CD4-positive, alpha-beta T cell treated with Interferon alpha-2 for 1 hour (primary cell): ENCODE measurements at regions not wholly inside any gene's neighbourhood (a gene's known extent, or its start where the extent isn't known, plus 50 kb on each side); places are given as distances from the start of the nearest gene placed in this dataset.
A peak's percentile ranks its signal among the peaks of the same experiment; 100 is the strongest.
"Not testable (repeated sequence)": the region's sequence is repeated elsewhere in the genome, so short reads cannot be mapped to it uniquely, and the experiment has no call there.

Experiments used
- DNase-seq, 2 donors: peaks; one replicate each; pipeline ENCODE4 v3.0.0-alpha.2; 2020 to 2022

DNA sequence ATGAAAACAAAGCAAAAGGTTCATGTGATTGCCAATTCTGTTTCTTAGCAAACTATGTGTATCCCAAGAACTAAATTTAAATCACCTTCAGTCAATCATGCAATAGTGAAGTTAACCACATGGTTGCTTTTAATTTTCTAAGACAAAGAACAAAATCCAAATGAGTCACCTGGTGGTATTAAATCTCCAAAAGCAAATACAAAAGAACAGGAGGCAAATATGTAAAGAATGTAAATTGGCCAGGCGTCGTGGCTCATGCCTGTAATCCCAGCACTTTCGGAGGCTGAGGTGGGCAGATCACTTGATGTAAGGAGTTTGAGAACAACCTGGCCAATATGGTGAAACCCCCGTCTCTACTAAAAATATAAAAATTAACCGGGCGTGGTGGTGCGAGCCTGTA lies 54.2 kb upstream of the PIK3R4 start:
- no peak for DNase-seq

DNA sequence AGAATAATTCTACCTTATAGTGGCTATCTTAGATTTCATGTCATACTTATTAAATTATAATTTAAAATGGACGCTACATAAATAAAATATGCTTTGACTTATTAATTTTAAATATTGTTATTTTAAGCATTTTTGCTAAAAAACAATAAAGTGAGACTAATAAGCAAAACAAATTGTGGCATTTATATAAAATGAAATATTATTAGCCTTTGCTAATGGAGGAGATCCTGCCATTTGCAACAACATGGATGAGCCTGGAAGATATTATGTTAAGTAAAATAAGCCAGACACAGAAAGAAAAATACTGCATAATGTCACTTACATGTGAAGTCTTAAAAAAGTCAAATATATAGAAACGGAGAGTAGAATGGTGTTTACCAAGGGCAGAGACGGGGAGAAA lies 54.8 kb upstream of the PIK3R4 start:
- DNase-seq, result no peak

DNA sequence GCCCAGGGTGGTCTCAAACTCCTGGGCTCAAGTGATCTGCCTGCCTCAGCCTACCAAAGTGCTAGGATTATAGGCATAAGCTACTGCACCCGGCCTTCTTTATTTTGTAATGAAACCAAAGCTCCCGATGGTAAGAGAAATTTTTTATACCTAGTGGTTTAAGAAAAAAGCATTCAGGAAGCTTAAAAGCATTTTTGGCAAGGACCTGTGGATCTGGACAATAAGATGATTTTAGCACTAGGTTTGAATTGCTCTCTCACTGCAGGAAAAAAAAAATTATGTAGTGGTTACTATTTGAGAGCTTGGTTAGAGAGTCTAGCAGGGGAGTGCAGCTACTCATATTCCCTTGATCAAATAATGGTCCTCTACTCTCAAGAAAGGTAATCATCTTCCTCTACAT lies 64.9 kb upstream of the PIK3R4 start:
- no peak for DNase-seq

DNA sequence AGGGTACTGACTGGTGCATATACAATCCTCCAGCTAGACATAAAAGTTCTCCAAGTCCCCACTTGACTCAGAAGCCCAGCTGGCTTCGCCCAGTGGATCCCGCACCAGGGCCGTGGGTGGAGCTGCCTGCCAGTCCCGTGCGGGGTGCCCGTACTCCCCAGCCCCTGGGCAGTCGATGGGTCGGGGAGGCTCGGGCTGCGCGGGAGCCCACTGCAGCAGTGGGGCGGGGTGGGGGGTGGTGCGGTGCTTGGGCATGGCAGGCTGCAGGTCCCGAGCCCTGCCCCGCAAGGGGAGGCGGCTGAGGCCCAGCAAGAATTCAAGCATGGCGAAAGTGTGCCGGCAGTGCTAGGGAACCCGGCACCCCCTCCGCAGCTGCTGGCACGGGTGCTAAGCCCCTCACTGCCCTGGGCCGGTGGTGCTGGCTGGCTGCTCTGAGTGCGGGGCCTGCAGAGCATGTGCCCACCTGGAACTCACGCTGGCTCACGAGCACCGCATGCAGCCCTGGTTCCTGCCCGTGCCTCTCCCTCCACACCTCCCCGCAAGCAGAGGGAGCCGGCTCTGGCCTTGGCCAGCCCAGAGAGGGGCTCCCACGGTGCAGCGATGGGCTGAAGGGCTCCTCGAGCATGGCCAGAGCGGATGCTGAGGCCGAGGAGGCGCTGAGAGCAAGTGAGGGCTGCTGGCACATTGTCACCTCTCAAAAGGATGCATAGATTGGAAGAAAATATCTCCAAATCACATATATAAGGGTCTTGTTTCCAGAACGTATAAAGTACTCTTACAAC lies 68.3 kb upstream of the PIK3R4 start:
- DNase-seq, result no peak

DNA sequence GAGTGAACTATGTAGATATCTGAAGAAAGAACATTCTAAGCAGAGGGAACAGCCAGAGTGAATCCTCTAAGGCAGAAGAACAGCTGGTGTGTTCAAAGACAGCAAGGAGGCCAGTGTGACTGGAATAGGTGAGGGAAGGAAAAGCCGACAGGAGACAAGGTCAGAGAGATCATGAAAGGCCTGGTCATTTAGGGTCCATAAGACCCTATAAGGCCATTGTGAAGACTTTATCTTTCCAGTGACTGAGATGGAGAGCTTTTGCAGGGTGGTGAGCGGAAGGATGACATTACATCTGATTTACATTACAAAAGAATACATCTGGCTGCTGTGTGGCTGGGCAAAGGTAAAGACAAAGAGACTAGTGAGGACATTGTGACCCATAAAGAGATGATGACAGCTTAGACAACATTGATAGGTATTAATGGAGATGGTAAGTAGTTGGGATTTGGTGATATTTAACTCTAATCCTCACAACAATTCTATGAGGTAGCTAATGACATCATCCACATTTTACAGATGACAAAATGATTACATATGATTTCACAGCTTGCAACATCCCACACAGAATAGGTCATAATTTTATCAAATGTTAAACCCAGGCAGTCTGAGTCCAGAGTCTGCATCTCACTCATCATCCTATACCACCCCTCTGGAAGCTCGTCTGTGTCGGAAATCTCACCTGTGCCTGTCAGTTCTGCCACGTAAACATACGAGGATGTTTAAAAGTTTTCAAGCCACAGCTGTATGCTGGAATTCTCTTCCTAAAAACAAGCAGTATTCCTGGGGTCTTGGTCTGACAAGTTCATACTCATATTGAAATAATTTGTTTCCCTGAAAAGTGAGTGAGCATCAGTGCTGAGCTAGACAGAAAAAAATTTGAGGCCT lies 70.2 kb upstream of the PIK3R4 start:
- DNase-seq, result no peak

DNA sequence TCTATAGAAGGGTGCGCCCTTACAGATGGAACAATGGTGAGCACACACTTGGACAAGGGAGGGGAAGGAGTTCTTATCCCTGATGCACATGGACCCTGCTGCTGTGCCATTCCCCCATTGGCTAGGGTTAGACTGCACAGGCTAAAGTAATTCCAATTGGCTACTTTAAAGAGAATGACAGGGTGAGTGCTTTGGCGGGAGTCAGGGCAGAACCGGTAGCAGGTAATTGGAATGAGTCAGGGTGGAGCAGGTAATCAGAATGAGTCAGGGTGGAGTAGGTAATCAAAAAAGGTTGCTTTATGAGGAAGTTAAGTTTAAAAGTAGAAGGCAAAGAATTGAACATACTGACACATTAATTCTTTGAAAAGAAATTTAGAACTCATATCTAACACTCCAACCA lies 71.4 kb upstream of the PIK3R4 start:
- DNase-seq, result not testable (repeated sequence)

DNA sequence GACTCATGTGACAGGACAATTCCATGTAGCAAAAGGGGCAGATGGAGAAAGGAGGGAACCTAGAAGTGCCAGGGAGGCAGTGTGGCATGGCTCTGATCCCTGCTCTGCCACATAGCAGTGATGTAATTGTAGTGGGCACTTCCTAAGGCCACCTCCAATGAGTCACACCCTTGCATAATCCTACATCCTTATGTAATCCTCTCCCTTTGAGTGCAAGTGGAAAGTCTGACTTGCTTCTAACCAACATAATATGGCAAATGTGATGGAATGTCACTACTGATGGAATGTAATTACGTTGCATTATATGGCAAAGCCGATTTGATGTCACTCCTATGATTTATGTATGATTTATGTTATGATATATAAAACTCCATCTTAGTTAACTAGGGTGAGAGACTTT lies 72.9 kb upstream of the ATP2C1 start:
- DNase-seq, result peak in 1 of 2 donors; percentile 30

DNA sequence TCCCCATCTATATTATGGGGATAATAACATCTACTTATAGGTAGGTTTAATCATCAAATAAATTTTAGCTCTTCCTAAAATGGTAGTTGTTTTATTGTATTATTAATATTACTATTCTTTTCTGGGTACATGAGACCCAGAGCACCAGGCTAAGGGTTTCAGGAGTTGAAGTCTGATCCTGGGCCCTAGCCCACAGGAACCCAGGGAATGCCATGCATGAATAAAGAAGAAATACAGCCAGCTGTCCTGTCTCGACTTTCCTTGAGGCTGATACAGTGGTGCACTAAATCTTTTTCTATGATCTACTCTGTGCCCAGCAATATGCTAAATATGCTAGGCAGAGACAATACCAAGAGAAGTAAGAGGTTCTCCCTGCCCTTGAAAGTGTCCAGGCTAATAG lies 72.1 kb upstream of the ATP2C1 start:
- DNase-seq, result no peak

DNA sequence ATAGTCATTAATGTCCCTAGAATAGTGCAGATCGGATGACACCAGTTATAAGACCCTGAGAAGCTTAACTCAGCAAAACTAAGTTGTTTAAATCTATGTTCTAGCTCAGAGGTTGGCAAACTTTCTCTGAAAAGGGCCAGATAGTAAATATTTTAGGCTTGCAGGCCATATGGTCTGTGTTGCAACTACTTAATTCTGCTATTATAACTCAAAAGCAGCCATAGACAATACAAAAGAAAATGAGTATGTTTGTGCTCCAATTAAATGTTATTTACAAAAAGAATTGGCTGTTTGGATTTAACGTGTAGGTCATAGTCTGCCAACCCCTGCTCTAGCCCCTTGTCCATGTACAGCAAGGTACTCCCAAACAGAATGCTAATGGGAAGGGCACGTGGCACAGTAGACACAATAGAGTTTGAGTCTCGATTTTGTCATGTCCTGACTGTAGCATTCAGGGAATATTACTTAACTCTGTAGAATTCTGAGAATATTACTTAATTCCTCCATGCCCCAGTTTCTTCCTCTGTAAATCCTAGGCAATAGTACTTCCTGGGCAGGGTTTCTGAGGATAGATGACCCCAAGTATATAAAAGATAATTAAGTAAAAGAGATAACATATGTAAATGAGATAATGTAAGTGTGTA lies 70.5 kb upstream of the ATP2C1 start:
- DNase-seq, result no peak

DNA sequence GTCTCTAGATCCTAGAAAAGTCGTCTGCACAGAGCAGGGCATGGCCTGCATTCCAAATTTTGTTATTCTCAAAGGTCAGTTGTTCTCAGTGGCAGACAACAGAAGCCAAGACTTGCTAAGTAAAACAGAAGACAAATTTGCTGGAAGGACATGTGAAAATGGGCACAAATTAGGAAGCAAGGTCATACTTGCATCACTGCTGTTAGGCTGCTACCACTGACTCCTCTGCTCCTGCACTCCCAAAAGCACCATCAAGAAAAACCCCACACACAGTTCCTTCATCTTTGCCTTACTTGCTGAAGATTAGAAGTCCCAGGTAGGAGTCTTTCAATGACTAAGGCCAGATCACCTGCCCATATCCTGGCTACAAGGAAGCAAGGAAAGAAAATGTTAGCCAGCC lies 69.9 kb upstream of the ATP2C1 start:
- DNase-seq, result no peak

DNA sequence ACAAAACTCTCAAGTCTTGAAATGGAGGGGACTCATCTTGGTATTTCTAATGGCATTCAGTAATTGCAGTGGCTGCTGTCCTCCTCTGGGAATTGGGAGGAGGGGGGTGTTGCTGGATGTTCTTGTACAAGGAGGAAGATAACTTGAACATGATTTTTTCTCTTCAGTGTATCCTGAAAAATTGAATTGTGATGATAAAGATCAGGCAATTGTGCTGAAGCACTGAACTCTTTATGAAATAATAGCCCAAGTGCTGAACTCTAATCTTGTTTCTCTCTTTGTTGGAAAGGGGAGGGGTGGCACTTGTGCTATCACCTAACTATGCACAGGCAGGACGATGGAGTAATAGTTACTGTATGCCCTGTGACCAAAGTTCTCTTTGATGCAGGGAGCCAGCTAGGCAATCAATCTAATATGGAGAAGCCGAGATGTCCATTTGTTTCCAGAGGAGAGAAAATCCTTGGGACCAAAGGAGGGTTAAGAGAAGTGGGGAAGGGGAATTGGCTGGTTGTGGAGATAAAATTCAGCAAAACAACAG lies 68.1 kb upstream of the ATP2C1 start:
- DNase-seq, result no peak

DNA sequence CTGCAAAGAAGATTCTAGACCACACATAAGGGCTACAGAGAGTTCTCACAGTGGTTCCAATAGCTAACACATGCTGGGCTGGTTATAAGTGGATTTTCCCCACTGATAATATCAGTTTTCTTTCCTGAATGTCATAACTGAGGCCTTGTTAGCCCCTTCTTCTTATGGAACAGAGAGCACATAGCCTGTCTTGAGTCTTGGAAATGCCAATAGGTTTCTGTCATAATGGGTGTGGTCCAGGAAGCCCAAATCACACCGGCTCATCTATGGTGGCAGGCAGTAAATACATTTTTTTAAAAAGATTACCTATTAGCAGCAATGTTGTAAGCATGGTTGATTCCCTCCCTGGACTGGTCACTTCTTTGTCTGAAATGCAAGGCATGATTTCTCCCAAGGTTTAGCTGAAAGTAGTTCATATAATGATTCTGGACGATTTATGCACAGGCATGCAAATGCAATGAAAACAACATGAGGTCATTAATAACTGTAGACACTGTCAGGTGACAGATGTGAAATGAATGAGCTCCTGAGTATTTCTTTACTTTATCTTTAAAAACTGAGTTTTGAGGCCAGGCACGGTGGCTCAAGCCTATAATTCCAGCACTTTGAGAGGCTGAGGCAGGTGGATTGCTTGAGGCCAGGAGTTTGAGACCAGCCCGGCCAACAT lies 67.2 kb upstream of the ATP2C1 start:
- no peak for DNase-seq

DNA sequence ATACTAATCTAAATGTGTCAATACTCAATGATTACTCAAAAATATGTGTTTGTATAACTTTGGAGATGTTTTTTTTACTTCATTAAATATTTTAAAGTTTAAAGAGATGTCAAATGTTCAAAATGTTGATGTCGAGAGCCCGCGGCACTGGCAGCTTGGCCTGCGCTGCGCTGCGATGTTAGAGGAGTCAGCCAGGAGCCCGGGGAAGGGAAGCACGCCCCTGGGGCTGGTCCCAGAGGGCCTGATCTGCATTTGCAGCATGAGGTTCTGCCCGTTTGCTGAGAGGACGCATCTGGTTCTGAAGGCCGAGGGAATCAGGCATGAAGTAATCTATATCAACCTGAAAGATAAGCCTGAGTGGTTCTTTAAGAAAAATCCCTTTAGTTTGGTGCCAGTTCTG lies 66.4 kb upstream of the ATP2C1 start:
- no peak for DNase-seq

DNA sequence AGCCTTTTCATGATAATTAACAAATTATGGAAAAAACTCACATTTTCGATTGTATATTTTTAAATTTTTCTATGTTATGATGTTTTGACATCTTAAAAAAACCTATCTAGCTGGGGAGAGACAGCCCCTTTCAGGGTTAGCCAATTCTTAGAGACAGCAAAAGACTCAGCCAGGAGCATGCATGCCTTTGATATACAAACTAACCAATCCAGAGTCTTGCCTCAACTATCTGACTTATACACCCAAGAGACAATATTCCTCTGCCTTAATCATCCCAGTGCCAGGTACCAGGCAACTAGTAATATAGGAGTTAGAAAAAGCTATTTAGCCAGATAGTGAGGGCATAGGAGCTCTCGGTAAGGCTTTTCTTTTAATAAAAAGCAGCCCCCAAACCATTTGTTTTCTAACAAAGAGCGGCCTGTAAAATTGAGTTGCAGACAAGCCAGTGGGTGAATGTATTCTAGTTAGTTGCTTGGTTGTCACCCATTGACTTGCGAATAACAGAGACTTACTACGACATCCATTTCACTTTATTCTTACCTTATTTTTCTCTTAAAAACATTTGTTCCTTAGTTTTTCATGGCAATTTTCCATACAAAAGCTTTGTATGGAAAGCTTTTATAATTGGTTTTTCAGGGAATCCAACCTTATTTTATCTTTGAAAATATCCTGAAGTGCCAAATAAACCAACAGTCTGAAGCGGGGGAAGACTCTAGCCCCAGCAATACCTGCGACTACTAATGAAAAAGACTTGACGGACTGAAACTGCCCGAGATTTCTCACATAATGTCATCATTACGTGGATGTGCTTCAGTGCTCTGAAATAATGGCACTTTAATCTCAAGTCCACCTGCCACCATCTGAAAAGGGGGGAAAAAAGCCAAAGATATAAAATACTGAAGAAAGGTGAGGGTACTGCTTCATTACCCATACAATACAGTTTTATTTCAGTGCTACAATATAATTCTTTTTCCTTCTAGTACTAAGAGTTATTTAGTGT lies 64.6 kb upstream of the ATP2C1 start:
- no peak for DNase-seq

DNA sequence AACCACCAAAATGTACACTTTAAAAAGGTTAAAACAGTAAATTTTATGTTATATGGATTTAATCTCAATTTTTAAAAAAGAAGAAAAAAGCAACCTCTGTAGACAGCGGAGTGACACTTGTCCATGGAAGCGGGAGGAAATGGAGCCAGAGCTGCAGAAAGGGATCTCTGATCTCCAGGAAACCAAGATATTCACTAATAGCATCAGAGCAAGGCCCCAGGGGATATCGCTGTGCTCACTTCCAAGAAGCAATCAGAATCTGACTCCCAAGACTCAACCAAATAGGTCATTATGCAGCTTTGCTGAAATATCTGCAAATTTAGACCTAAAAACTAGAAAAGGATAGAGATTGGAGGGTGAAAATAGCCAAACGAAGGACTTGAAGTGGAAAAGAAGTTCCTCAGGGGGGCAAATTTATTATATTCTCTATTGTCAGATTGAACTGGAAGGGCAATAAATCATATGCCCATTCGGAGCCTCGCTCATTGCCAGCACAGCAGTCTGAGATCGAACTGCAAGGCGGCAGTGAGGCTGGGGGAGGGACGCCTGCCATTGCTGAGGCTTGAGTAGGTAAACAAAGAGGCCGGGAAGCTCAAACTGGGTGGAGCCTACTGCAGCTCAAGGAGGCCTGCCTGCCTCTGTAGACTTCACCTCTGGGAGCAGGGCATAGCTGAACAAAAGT lies 62.0 kb upstream of the ATP2C1 start:
- DNase-seq, result no peak

DNA sequence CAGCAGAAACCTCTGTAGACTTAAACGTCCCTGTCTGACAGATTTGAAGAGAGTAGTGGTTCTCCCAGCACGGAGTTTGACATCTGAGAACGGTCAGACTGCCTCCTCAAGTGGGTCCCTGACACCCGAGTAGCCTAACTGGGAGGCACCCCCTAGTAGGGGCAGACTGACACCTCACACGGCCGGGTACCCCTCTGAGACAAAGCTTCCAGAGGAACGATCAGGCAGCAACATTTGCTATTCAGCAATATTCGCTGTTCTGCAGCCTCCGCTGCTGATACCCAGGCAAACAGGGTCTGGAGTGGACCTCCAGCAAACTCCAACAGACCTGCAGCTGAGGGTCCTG lies 61.5 kb upstream of the ATP2C1 start:
- not testable (repeated sequence) for DNase-seq

DNA sequence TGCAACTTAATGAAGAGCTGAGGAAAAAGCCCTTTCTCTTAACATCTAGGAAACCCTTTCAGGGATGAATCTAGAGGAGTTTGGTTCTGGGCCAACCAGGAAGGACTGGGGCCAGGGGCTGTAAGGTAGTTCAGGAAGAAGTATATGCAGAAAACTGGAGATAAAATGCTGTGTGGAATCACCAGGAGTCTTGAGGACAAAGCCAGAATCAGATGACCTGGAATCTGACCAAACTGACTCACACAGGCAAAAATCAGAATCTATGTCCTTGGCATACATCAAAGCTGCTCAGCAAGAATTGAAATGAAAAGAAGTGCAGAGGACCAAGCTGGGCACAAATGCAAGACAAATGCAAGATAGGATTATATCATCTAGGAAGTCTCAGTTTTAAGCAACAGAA lies 59.4 kb upstream of the ATP2C1 start:
- DNase-seq, result no peak

DNA sequence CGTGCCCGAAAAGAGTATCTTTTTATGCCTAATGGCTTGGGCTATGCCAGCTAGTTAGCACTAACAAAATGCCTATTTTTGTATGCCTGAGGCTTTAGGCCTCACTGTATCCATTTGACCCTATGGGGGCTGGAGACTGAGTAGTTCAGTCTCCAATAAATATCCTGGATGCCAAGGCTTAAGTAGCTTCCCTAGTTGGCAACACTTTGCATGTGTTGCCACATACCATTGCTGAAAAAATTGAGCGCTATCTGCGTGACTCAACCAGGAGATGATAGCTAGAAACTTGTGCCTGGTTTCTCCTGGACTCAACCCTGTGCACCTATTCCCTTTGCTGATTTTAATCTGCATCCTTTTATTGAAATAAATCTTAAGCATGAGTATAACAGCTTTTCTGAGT lies 58.4 kb upstream of the ATP2C1 start:
- no peak for DNase-seq

DNA sequence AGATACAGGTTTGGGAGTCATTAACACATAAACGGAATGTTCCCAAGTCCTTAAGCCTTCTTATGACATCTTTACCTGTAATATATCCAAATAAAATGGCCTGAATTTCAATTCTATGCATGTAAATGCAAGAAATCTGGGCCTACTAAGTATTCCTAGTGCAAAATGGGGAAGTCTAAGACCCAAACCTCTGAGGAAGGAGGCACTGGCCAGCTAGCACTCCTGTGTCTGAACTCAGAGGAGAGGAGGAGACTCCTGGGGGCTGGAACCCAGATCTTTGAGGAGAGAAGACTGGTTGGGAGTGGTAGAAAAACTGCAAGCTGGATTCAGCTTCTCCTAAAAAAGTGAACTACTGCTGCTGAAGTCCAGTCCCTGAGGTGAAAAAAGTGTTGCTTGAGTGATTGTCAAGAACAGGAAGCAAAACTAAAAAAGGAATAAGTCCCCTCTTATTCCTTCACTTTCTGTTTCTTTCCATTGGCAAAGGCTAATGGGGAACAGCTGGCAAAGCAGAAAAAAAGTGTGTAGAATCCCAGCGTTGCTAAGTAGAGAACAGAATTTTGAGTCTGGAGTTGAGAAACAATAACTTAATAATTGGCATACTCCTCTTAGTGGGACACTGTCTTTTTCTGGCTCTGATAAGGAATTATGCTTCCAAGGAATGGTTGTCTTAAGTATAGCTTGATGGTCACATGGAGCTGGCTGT lies 54.8 kb upstream of the ATP2C1 start:
- no peak for DNase-seq

DNA sequence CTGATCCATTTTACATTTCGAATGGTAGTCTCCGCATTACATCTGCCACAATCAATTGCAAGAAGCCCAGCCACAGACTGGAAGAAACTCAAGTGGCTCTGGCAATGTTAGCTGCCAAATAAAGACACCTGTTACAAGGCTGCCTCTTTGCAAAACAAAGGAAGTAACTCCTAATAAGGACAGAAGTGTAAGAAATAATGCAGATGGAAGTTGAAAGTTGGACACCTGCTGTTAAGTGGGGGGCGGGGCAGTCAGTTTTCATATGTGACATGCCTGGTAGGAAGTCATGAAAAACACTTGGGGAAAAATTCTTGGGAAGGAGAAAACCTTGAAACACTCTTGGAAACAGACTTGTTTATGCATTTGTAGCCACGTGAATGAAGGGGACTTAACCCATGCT lies 54.1 kb upstream of the ATP2C1 start:
- DNase-seq, result no peak

DNA sequence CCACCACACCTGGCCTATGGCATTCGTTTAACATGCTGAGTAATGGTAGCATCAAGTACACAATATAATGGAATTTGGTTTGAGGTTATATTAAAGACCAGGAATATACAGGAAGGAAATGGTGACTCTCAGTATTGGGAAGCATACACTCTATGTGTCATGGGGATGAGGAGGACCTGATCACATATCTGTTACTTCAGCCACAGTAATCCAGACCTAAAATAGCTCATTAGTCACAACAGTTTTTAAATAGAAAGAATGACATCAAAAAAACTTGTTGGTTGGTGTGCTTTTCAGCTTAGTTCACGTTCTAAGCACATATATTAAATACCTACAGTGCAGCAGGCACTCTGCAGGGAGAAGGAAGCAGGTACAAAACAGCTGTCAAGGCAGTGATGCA lies 52.5 kb upstream of the ATP2C1 start:
- no peak for DNase-seq
